Neural progenitor cell (in vitro differentiated cells): ENCODE measurements at regions not wholly inside any gene's neighbourhood (a gene's known extent, or its start where the extent isn't known, plus 50 kb on each side); places are given as distances from the start of the nearest gene placed in this dataset.

ENCODE experiments used
- EZH2 ChIP-seq: fragments of 200-600 bp; sonication (generic); IDR thresholded peaks from 2 replicates; pipeline ENCODE4 v1.6.1; 2017; ENCODE audit warnings: antibody characterized with exemption, mild to moderate bottlenecking, moderate library complexity
- TF ChIP-seq, protein P1 (sequence below): fragments of 200-600 bp; sonication (generic); IDR thresholded peaks from 2 replicates; pipeline ENCODE4 v1.5.1; 2017; ENCODE audit warnings: antibody characterized with exemption, mild to moderate bottlenecking

DNA sequence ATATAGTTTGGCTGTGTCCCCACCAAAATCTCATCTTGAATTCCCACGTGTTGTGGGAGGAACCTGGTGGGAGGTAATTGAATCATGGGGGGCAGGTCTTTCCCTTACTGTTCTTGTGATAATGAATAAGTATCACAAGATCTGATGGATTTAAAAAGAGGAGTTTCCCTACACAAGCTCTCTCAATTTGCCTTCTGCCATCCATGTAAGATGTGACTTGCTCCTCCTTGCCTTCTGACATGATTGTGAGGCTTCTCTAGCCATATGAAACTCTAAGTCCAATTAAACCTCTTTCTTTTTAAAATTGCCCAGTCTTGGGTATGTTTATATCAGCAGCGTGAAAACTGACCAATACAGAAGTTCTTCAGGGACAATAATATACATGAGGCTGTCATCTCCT lies 425.1 kb downstream of the PABPC4L start:
- no peak for TF ChIP-seq EZH2
- TF ChIP-seq, protein P1, sequence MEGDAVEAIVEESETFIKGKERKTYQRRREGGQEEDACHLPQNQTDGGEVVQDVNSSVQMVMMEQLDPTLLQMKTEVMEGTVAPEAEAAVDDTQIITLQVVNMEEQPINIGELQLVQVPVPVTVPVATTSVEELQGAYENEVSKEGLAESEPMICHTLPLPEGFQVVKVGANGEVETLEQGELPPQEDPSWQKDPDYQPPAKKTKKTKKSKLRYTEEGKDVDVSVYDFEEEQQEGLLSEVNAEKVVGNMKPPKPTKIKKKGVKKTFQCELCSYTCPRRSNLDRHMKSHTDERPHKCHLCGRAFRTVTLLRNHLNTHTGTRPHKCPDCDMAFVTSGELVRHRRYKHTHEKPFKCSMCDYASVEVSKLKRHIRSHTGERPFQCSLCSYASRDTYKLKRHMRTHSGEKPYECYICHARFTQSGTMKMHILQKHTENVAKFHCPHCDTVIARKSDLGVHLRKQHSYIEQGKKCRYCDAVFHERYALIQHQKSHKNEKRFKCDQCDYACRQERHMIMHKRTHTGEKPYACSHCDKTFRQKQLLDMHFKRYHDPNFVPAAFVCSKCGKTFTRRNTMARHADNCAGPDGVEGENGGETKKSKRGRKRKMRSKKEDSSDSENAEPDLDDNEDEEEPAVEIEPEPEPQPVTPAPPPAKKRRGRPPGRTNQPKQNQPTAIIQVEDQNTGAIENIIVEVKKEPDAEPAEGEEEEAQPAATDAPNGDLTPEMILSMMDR: no peak
